Stimulated activated CD4-positive, alpha-beta T cell treated with anti-CD3 and anti-CD28 coated beads, Interleukin-15, amount 100 ng/mL, for 48 hours (primary cell): ENCODE measurements at regions not wholly inside any gene's neighbourhood (a gene's known extent, or its start where the extent isn't known, plus 50 kb on each side); places are given as distances from the start of the nearest gene placed in this dataset.
"Not testable (repeated sequence)": the region's sequence is repeated elsewhere in the genome, so short reads cannot be mapped to it uniquely, and the experiment has no call there.

ENCODE experiments used
- DNase-seq, 2 donors: peaks; one replicate each; pipeline ENCODE4 v3.0.0-alpha.2; 2020; ENCODE audit warnings: low read depth in 2 of 2

DNA sequence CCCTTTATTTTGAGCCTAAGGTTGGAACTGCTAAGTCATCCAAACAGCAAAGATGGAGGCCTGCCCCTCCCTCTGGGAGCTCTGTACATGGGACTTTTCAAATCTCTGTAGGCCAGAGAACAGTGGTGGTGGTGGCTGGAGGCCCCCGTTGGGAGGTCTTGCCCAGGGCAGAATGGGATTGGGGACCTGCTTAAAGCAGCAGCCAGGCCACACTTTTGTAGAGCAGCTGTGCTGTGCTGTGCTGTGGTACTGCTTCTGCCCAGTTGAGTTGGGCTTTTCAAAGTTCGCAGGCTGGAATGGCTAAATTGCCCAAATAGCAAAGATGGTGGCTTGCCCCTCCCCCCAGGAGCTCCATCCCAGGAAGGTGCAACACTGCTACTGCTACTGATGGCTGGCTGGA lies 147.5 kb upstream of the TACR3 start:
- no peak for DNase-seq

DNA sequence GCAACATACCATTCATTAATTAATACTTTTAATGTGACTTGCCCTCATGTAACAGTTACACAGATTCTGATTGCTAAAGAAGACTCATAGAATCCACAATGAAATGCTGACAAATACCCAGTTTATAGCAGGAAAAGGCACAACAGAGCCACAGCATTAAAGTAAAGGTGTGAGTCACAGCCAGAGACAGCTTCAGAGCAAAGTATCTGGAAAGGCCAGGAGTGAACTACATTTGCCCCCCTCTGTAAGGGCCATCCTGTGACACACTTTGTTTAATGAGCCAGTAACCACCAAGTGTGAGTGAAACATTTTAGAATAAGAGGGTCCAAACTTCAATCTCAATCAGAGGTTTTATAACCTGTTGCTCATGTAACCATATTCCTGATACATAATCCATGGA lies 133.8 kb upstream of the TACR3 start:
- DNase-seq, result no peak

DNA sequence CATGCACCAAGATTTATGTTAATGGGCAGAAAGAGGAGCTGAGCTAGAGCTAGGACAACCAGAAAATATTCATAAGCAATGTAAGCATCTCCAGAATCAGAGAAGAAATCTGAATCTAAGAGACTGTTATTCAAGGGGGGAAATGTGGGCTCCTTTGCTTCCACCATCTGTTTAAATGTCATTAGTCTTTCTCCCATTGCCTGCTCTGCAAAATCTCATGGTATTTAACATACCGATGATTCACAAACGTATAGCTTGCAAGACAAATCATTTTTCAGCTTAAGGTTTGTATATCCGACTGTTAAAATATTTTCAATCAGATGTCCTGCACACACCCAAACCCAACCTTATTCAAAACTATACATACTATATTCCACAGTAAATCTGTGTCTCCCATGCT lies 133.4 kb upstream of the TACR3 start:
- no peak for DNase-seq

DNA sequence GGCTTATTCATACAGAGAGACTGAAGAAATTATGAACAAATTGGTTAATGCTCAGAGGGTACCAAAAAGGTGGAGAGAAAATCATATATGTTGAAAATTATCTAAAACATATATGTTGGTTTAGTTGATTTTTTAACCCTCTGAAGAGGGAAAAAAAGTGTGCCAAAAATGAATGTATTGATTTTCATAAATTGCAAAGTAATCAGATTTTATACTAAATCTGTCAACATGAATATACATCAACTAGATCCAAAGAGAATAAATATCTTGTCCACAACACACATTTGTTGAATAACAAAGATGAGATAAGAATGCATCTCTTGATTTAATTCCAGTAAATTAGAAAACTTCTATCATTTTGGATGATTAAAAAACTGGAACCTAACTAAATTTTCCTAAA lies 125.3 kb upstream of the TACR3 start:
- no peak for DNase-seq

DNA sequence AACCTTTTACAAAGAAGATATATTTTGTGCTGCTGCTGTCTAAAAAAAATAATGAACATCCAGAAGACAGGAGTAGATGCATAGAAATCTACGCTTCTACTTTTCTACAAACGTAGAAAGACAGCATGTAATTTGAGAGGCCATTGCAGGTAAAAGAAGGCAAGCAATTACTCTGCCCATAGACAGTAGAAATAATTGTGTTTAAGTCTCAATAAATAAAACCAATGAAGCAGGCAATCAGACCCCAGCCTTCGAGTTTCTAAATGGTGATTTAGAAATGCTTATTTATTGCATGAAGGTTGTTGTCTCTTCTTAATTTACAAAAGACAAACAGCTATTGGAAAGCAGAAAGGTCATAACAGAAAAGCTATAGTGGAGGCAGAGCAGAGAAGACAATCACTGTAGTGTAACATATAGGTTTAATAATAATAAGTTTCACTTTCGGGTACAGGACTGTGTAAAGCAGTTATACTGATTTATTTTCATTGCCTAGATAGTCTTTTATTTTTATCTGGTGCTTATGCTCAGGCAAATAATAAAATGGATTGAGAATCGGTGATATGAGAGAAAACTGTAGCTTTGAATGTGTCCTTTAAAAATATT lies 123.0 kb upstream of the TACR3 start:
- DNase-seq, result no peak

DNA sequence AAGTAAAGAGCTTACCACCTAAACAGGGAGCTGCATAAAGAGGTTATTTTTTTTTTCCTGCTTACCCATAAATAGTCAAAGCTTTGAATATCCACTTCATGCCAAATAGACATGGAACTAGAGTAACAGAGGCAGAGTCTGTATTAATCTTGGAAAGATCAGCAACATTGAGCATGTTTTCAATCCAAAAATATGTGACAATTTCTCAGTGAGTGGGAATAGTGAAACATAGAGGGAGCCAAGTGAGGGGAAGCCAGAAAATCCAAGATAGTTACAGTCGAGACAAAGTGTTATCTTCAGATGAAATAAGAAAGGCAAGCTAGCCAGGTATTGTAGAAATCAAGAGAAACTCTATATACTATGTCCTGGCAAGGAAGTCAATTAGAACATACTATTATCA lies 122.3 kb upstream of the TACR3 start:
- DNase-seq, result no peak

DNA sequence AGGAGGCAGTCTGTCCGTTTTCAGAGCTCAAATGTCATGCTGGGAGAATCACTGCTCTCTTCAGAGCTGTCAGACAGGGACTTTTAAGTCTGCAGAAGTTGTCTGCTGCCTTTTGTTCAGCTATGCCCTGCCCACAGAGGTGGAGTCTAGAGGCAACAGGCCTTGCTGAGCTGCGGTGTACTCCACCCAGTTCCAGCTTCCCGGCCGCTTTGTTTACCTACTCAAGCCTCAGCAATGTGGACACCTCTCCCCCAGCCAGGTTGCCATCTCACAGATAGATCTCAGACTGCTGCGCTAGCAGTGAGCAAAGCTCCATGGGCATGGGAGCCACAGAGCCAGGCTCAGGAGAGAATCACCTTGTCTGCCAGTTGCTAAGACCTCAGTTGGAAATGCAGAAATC lies 90.5 kb upstream of the TACR3 start:
- not testable (repeated sequence) for DNase-seq

DNA sequence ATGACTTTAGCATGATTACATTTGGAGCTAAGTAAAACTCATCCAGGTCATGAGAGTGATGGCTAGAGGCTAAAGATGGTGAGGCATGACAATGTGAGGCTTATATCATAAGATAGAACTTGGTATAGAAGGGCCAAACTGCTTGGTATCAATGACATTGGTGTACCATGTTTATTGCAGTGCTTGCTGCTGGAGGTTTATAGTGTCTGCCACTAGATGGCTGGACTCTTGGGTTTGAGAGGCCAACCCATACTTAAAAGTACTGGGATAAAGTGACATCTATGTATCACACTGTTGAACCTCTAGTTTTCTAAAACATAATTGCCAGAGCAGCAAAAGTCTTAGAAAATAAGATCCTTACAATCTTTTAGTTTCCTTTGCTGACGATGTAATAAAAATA lies 83.0 kb upstream of the TACR3 start:
- DNase-seq, result no peak

DNA sequence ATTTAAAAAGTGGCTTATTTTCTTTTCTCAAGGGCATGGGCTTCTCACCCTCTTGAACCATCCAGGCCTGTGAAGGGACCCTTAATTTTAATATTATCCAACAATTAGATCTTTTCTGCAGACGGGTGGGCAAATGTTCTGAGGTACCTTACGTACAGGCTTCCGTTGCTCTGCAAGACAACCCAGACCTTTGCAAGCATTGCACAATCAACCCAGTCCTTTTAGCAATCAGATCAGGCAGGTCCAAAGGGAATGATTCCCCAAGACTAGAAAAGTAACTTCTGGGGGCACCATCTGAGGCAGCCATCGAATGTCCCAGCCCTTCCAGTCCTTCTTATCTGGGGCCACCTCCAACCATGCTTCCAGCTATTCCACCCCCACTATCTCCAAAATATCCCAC lies 67.3 kb upstream of the TACR3 start:
- no peak for DNase-seq

DNA sequence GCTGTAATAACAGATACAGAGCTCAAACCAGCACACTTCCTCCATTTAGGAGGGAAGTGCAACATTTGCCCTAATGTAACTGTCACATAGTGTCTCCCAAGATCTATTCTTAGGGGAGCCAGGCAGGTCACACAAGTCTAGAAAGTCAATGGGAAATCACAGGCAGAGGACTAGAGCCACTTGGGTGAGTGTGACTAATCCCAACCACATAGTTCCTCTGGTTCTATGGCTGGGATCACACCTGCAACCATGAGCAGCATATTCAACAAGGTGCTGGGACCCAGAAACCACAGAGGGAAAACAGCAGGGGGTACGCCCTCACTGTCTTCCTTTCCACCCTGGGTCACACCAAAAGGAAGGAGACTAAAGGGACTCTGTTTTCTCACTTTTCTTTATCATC lies 66.8 kb upstream of the TACR3 start:
- DNase-seq, result no peak

DNA sequence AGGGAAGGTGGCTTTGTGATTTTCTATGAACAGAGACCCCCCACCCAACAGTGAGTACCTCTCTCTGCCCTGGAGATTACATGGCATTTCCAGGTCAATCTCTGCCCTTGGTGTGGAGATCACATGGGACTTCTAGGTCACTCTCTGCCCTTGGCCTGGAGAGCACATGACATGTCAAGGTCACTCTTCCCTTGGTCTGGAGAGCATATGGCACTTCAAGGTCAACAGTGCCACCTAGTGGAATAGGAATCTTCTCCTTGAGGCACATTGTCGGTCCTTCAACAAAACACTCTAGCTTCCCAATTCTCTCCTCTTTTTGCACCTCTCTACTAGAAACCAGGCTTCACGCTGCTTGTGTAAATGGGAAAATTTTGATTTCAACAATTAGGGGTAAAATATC lies 66.2 kb upstream of the TACR3 start:
- no peak for DNase-seq

DNA sequence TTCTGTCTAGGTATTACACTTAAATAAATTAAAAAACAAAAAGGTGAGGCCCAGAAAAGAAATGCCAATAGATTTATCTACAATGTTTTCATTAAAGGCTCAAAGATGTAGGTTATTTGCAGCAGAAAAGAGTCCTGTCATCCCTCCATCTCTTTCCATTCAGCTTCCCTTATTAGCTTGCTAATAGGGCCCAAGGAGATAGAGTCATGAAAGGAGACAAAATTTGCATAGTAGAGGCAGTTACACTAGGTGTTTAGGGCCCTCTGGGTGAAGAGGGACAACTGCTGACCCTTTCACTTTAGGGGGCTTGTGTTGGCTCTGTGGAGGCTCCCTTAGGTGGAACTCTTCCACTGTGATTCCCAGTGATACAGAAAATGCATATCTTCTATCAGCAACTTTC lies 58.4 kb upstream of the TACR3 start:
- no peak for DNase-seq

DNA sequence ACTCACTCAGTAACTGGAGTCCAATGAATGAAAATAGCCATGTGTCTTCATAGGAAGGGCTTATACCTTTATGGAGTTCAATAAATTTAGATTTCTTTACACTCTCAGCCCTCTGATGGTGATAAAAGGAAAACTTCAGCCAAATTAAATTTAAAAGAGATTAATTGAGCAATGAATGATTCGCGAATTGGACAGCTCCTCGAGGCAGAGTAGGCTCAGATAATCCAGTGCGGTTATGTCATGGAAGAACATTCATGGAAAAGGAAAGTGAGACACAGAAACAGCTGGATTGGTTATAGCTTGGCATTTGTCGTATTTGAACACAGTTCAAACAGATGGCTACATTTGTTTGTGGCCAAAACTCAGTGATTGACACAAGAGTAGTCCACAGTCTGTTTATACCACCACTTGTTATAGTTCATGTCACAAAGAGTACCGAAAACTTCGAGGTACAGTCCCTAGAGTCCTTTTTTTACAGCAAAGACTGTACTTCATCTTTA lies 54.6 kb upstream of the TACR3 start:
- no peak for DNase-seq

DNA sequence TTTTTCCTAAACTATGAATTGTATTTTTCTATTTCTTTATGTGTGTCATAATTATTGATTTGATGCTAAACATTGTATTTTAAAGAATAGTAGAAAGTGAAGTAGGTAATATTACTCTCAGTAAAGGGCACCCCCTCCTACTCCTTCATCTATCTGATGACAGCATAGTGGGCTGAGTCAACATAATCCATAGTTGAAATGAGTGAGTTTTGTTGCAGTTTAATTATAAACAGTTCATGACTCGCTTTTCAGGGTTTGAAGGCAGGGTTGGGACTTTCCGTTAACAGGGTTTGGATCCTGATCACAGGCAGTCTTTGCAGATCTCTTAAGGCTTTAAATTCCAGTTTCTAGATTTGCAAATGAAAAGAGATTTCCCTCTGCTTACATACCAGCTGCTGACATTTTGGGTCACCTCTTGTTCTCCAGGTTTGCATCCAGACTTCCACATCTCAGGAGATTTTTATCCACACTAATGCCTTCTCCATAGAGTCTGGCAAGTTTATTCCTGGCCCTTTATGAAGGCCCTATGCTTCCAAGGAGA lies 54.0 kb upstream of the TACR3 start:
- DNase-seq, result no peak
